GM12872 (cell line): ENCODE measurements at regions not wholly inside any gene's neighbourhood (a gene's known extent, or its start where the extent isn't known, plus 50 kb on each side); places are given as distances from the start of the nearest gene placed in this dataset.

Experiments used
- CTCF ChIP-seq: IDR thresholded peaks from 3 replicates; pipeline ENCODE4 v1.5.1; 2011; ENCODE audit warnings: low read depth, mild to moderate bottlenecking, low read length, moderate library complexity; ENCODE audit not compliant: insufficient read depth

GRCh38 chr4:163228648-163229047 lies 62.0 kb upstream of the NAF1 start:
- TF ChIP-seq CTCF = no peak

DNA sequence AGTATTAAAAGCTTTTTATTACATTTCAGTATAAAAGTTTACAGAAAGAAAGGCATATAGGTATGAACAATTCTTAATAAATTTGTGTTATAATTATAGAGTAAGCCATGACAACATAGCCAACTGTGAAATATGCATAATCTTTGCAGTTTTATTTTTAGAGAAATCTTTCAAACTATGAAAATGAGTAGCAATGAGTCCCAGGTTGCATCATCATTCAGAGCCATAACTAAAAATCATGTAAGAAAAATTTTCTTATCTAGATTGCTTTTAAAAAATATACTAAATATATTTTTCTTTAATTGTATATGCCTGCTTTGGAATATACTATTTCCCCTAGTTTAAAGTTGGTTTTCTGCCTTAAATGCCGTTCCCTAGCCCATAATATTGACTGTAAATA lies 54.8 kb upstream of the NAF1 start:
- TF ChIP-seq CTCF = no peak

GRCh38 chr4:163217505-163217904 lies 50.8 kb upstream of the NAF1 start:
- no peak for TF ChIP-seq CTCF
